ENCODE measurements at regions not wholly inside any gene's neighbourhood (a gene's known extent, or its start where the extent isn't known, plus 50 kb on each side); places are given as distances from the start of the nearest gene placed in this dataset.

GRCh38 chr2:176484838-176485237, 215.6 kb downstream of the MTX2 start:
- TF ChIP-seq SP1 (IDR thresholded peaks at IDR 0.05) (no peak), PKNOX1 (IDR thresholded peaks at IDR 0.05) (peak; percentile 74), L3MBTL2 (conservative IDR thresholded peaks at IDR 0.05) (no peak), BHLHE40 (IDR thresholded peaks at IDR 0.05; ENCODE audit: borderline replicate concordance) (no peak)
- no peak for DNase-seq (ENCODE audit: extremely low spot score)
- CTCF ChIA-PET, result no interaction called here
- POLR2A ChIA-PET, result no interaction called here

GRCh38 chr2:176488431-176488830, 219.2 kb downstream of the MTX2 start:
- ChIA-PET CTCF (no interaction called here), POLR2A (no interaction called here)
- no peak for DNase-seq (ENCODE audit: extremely low spot score)
- no peak for TF ChIP-seq NFRKB (IDR thresholded peaks at IDR 0.05)
- no peak for TF ChIP-seq TARDBP (IDR thresholded peaks at IDR 0.05)
- no peak for TF ChIP-seq LEF1 (IDR thresholded peaks at IDR 0.05; ENCODE audit: borderline replicate concordance)
- TF ChIP-seq L3MBTL2 (conservative IDR thresholded peaks at IDR 0.05), result no peak
- TF ChIP-seq FOXM1 (IDR thresholded peaks at IDR 0.05; ENCODE audit: borderline replicate concordance), result no peak
- TF ChIP-seq ARNT (IDR thresholded peaks at IDR 0.05), result no peak
- no peak for TF ChIP-seq ZNF384 (IDR thresholded peaks at IDR 0.05)

GRCh38 chr2:176490061-176490861, 221.0 kb downstream of the MTX2 start:
- CTCF ChIA-PET, result no interaction called here
- no peak for DNase-seq (ENCODE audit: extremely low spot score)
- POLR2A ChIA-PET, result no interaction called here
- TF ChIP-seq NFRKB (IDR thresholded peaks at IDR 0.05) (no peak), ARNT (IDR thresholded peaks at IDR 0.05) (no peak), FOXK2 (IDR thresholded peaks at IDR 0.05) (no peak), ELF4 (IDR thresholded peaks at IDR 0.05) (no peak), FOXA1 (IDR thresholded peaks at IDR 0.05) (no peak), FOXM1 (IDR thresholded peaks at IDR 0.05; ENCODE audit: borderline replicate concordance) (no peak), TARDBP (IDR thresholded peaks at IDR 0.05) (no peak), HDGF (IDR thresholded peaks at IDR 0.05; ENCODE audit: borderline replicate concordance) (no peak), LEF1 (IDR thresholded peaks at IDR 0.05; ENCODE audit: borderline replicate concordance) (no peak), L3MBTL2 (conservative IDR thresholded peaks at IDR 0.05) (no peak), PKNOX1 (IDR thresholded peaks at IDR 0.05) (no peak)

- ChIA-PET CTCF (interaction anchor here (0.6 to 1.5 kb wide), 2 partner anchors 29 to 36 kb away, joined by 3 to 4 read pairs; no protein-coding TSS in a partner anchor), POLR2A (no interaction called here)
- TF ChIP-seq FOXA1 (IDR thresholded peaks at IDR 0.05) (no peak), NFRKB (IDR thresholded peaks at IDR 0.05) (no peak), CTBP1 (IDR thresholded peaks at IDR 0.05; ENCODE audit: borderline replicate concordance) (no peak), HDGF (IDR thresholded peaks at IDR 0.05; ENCODE audit: borderline replicate concordance) (no peak), BHLHE40 (IDR thresholded peaks at IDR 0.05; ENCODE audit: borderline replicate concordance) (no peak), ELF4 (IDR thresholded peaks at IDR 0.05) (no peak)
- DNase-seq (ENCODE audit: extremely low spot score), result no peak
Observed at GRCh38 chr2:176491172-176491904, 222.1 kb downstream of the MTX2 start.

- POLR2A ChIA-PET, result no interaction called here
- TF ChIP-seq ARNT (IDR thresholded peaks at IDR 0.05) (no peak), ELF4 (IDR thresholded peaks at IDR 0.05) (no peak), LEF1 (IDR thresholded peaks at IDR 0.05; ENCODE audit: borderline replicate concordance) (no peak), FOXA1 (IDR thresholded peaks at IDR 0.05) (no peak), SUZ12 (IDR thresholded peaks at IDR 0.05) (no peak), SP1 (IDR thresholded peaks at IDR 0.05) (no peak), BHLHE40 (IDR thresholded peaks at IDR 0.05; ENCODE audit: borderline replicate concordance) (no peak), ZNF384 (IDR thresholded peaks at IDR 0.05) (no peak), NFRKB (IDR thresholded peaks at IDR 0.05) (no peak), FOXK2 (IDR thresholded peaks at IDR 0.05) (no peak), PKNOX1 (IDR thresholded peaks at IDR 0.05) (no peak), FOXM1 (IDR thresholded peaks at IDR 0.05; ENCODE audit: borderline replicate concordance) (no peak), TARDBP (IDR thresholded peaks at IDR 0.05) (no peak), CTBP1 (IDR thresholded peaks at IDR 0.05; ENCODE audit: borderline replicate concordance) (no peak), HDGF (IDR thresholded peaks at IDR 0.05; ENCODE audit: borderline replicate concordance) (no peak), L3MBTL2 (conservative IDR thresholded peaks at IDR 0.05) (no peak)
- CTCF ChIA-PET, result no interaction called here
- DNase-seq (ENCODE audit: extremely low spot score), result no peak
Observed at GRCh38 chr2:176492583-176492982, 223.3 kb downstream of the MTX2 start.

GRCh38 chr2:176493226-176493825, 224.1 kb downstream of the MTX2 start:
- CTCF ChIA-PET, result no interaction called here
- DNase-seq (ENCODE audit: extremely low spot score), result no peak
- TF ChIP-seq BHLHE40 (IDR thresholded peaks at IDR 0.05; ENCODE audit: borderline replicate concordance) (no peak), CTBP1 (IDR thresholded peaks at IDR 0.05; ENCODE audit: borderline replicate concordance) (no peak), FOXA1 (IDR thresholded peaks at IDR 0.05) (no peak)
- POLR2A ChIA-PET, result no interaction called here

Data from HEK293T (cell line).